GM12864 (cell line): ENCODE measurements at regions not wholly inside any gene's neighbourhood (a gene's known extent, or its start where the extent isn't known, plus 50 kb on each side); places are given as distances from the start of the nearest gene placed in this dataset.
"Not testable (repeated sequence)": the region's sequence is repeated elsewhere in the genome, so short reads cannot be mapped to it uniquely, and the experiment has no call there.

ENCODE experiments used
- DNase-seq: peaks from one replicate; pipeline ENCODE4 v3.0.0-alpha.2; 2011; ENCODE audit warnings: low read depth
- H3K4me3 ChIP-seq: 2 replicates; pipeline ENCODE4 v1.5.1; 2011; ENCODE audit warnings: mild to moderate bottlenecking, low read depth, low read length, control low read depth
- CTCF ChIP-seq: IDR thresholded peaks from 2 replicates; pipeline ENCODE4 v1.5.1; 2011; ENCODE audit warnings: low read depth, mild to moderate bottlenecking, moderate library complexity, low read length, control low read depth, inconsistent platforms; ENCODE audit errors: missing control alignments

DNA sequence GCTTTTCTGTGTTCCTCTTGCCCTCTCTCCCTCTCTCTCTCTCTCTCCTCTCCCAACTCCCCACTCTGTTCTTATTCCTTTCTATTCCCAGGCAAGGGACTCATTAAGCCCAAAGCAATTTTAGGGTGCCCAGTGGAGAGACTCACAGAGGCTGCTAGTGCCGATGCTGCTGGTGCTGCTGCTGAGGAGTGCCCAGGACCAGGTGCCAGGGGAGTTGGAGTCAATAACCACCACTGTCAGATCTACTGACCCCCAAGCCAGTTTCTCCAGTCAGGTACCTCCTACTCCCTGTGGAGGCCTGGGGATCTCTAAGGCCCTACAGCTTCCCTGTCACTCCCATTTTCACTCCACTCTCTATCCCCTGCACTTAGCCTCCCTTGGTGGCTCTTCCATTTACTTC, 54.2 kb upstream of the LAS1L start:
- no peak for DNase-seq
- no peak for TF ChIP-seq CTCF
- H3K4me3 ChIP-seq, result no peak overlapping the region

DNA sequence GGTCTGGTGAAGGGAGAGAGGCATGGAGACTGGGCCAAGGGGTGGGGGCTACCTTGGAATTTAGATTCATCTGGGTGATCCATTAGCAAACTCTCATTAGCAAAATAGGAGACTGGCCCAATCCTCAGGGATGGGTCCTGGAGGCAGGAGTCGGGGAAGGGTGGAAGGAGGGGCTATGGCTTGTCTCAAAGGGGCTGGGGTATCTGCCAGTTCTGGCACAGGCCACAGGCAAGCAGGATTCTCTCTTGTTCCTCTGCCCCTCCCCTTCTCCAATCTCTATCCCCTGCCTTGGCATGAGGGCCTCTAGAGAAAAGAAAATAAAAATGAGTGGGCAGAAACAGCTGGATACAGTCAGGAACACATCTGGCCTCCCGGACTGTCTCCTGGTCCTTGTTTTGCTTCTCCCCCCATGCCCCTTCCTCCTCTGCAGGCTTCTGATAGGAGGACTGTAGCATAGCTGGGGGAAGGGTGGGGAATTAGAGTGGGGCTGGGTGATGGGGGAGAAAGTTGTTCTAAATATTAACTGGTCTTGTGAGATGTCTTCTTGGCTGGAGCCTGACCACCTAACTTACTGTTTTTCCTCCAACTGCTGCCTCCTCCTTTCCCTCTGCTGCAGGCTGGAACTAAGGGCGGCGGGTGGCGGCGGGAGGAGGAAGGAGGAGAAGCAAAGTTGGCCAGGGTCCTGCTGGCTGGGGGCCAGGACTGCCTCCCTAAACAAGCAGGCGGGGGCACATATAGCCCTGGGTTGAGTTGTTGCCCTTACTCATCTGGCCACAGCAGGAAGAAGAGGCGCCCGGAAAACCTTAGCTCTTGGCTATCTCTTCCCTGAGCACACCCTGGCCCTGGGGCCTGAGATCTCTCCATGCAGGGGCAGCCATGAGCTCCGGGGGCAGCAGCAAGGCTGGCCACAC, 53.3 kb upstream of the LAS1L start:
- H3K4me3 ChIP-seq, result no peak overlapping the region
- no peak for TF ChIP-seq CTCF
- no peak for DNase-seq

- no peak for TF ChIP-seq CTCF
- no peak for DNase-seq
- no peak overlapping the region for H3K4me3 ChIP-seq
These were observed 51.9 kb upstream of the LAS1L start for GRCh38 chrX:65586491-65586890.

- DNase-seq, H3K4me3 ChIP-seq: not testable (repeated sequence)
These were observed 50.6 kb upstream of the LAS1L start for GRCh38 chrX:65585226-65585625.
